ENCODE measurements at regions not wholly inside any gene's neighbourhood (a gene's known extent, or its start where the extent isn't known, plus 50 kb on each side); places are given as distances from the start of the nearest gene placed in this dataset.

DNA sequence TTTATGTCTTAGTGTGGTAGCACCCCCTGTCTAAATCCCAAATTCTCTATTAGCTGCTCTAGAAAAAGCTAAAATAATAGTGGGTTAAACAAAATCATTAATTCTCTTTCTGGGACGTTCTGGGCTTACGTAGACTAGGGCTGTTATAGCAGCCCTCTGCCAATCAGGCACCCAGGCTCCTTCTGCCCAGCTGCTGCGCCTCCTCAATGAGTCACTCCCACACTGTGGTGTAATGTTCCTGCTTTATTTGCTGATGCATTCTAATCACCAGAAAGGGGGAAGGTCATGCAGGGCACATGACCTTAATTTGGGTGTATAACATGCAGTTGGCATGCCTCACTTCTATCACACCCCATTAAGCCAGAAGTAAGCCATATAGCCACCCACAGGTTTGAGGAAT lies 294.5 kb downstream of the GALC start:
- H3K4me3 ChIP-seq (ENCODE audit: low read depth, low read length) = no peak overlapping the region
- CTCF ChIA-PET = no interaction called here
- DNase-seq (ENCODE audit: low read depth, low spot score) = no peak
- TF ChIP-seq, protein P1, sequence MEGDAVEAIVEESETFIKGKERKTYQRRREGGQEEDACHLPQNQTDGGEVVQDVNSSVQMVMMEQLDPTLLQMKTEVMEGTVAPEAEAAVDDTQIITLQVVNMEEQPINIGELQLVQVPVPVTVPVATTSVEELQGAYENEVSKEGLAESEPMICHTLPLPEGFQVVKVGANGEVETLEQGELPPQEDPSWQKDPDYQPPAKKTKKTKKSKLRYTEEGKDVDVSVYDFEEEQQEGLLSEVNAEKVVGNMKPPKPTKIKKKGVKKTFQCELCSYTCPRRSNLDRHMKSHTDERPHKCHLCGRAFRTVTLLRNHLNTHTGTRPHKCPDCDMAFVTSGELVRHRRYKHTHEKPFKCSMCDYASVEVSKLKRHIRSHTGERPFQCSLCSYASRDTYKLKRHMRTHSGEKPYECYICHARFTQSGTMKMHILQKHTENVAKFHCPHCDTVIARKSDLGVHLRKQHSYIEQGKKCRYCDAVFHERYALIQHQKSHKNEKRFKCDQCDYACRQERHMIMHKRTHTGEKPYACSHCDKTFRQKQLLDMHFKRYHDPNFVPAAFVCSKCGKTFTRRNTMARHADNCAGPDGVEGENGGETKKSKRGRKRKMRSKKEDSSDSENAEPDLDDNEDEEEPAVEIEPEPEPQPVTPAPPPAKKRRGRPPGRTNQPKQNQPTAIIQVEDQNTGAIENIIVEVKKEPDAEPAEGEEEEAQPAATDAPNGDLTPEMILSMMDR (IDR thresholded peaks at IDR 0.05; ENCODE audit: insufficient read depth, low read length, missing control alignments) = no peak
- POLR2A ChIA-PET = no interaction called here

DNA sequence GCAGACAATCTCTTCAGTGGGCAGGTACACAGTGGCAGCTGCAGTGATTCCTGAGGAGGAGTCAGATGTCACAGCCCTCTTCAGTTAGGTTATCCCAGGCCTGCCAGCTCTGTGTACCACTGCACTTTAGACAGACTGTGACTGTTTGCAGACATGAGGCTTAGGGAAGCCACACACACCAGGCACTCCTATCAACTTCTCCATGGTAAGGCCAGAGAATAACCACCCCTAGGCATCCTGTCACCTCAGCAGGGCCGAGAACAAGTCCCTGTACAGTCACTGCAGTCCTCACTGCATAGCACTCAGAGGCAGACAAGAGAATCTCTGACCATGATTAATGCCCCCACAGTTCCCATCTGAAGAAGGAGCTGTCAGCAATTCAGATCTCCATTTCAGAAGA lies 296.5 kb downstream of the GALC start:
- ChIA-PET POLR2A (no interaction called here), CTCF (no interaction called here)
- DNase-seq (ENCODE audit: low read depth, low spot score) = no peak

DNA sequence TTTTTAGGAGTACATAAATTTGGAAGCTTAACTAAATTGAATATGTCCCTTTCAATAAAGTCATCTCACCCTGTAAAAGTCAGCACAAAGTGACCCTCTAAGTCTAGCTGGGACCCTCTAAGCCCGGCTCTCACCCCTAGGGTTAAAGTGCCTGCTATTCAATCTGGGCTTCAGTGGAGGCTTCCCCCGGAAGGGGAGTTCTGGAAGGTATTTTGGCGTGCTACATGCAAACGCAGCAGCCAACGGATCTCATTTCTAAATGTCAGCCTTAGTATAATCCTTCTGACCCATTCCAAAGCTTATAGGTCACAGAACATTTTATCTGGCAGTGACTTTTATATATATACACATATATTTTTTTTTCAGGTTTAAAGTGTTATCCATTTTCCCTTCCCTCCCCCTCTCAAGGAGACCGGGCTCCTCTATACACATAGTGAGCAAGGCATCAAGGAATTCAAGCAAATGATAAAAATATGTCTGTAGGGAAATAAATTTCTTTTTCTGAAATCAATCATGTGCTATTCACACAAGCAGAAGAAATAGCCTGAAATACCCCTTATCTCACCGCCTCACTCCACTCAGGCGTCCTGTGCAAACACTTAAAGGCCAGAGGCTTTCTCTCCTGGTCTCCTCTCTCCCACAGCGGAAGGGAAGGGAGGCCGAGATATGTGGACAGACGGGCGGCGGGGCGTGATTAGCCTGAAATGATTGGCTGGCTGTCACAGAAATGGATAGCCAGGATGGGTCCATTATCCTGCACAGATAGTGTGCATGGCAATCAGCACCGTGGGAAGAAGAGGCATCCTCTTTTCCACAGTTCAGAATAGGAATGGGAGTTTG lies 301.7 kb downstream of the GALC start:
- no peak overlapping the region for H3K4me3 ChIP-seq (ENCODE audit: low read depth, low read length)
- DNase-seq (ENCODE audit: low read depth, low spot score) = no peak
- TF ChIP-seq, protein P1 (IDR thresholded peaks at IDR 0.05; ENCODE audit: insufficient read depth, low read length, missing control alignments) = no peak
- POLR2A ChIA-PET = no interaction called here
- CTCF ChIA-PET = no interaction called here

More for the DNA sequence above, 296.5 kb downstream of the GALC start:
- no peak overlapping the region for H3K4me3 ChIP-seq (ENCODE audit: low read depth, low read length)
- TF ChIP-seq, protein P1 (IDR thresholded peaks at IDR 0.05; ENCODE audit: insufficient read depth, low read length, missing control alignments) = no peak

DNA sequence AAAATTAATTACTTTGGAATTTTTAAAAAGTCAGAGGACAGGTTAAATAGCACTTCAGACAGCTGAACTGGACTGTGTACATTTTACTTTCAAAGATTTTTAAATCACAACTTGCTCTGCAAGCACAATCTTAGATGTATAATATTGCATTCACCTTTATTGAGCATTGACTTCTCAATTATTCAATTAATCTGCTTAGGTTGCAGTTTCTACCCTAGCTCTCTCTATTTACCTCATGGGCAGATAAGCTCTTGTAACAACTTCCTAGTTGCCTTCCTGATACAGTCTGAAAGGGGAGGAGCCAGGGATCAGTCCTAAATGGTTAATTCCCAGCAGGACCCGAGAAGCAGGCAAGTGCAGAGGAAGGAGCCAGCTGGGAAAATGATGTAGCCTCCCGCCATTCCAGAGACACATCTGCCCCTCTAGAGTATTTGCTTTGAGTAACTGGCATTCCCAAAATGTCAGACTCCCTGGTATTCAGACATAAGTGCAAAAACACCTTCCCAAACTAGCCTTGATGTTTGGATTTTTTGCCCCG lies 302.8 kb downstream of the GALC start:
- ChIA-PET CTCF (no interaction called here), POLR2A (no interaction called here)
- H3K4me3 ChIP-seq (ENCODE audit: low read depth, low read length) = no peak overlapping the region
- TF ChIP-seq, protein P1 (IDR thresholded peaks at IDR 0.05; ENCODE audit: insufficient read depth, low read length, missing control alignments) = no peak
- DNase-seq (ENCODE audit: low read depth, low spot score) = no peak

DNA sequence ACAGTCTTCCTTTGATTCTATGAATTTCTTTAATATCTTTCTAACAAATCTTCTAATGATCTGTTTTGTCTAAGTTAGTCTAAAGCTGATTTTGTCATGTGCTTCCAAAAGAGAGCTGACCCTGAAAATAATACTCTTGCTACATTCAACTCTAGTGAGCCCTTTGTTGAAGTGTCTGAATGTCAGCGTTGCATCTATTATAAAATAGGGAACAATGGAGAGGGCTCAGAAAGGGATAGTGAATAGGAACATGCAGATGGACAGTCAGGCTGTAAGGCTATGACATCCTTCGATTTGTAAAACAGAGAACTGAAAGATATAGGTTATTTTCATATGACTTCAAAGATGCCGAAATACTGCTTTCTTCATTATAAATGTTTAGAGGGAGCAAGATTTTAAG lies 304.5 kb downstream of the GALC start:
- no peak for DNase-seq (ENCODE audit: low read depth, low spot score)
- ChIA-PET CTCF (no interaction called here), POLR2A (no interaction called here)
- H3K4me3 ChIP-seq (ENCODE audit: low read depth, low read length) = no peak overlapping the region
- TF ChIP-seq, protein P1 (IDR thresholded peaks at IDR 0.05; ENCODE audit: insufficient read depth, low read length, missing control alignments) = no peak

DNA sequence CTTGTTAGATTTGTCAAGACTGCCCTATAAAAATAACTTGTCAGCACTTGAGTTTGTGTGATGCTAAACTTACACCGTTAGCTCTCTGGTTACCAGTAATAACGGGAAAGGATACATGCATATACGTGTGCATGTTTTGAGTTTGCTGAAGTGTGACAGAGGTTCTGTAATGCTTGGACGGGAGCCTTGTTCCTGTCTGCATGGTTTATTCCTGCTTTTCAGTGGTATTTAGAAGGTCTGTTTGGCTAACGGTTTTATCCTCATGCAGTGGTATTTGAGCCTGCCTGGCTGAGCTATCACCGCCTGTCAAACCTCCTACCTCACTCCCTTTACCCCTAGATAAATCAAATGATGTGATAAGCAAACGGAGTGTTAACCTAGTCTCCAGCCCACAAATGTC lies 305.6 kb downstream of the GALC start:
- TF ChIP-seq, protein P1 (IDR thresholded peaks at IDR 0.05; ENCODE audit: insufficient read depth, low read length, missing control alignments) = no peak
- DNase-seq (ENCODE audit: low read depth, low spot score) = no peak
- POLR2A ChIA-PET = no interaction called here
- H3K4me3 ChIP-seq (ENCODE audit: low read depth, low read length) = no peak overlapping the region
- CTCF ChIA-PET = no interaction called here

Measured in AG04449 (cell line).